ENCODE measurements at regions not wholly inside any gene's neighbourhood (a gene's known extent, or its start where the extent isn't known, plus 50 kb on each side); places are given as distances from the start of the nearest gene placed in this dataset.

- DNase-seq (no peak), ATAC-seq (replicated peaks in 1 of 2) (no peak)
- H3K27ac Mint-ChIP-seq = no peak overlapping the region
- no peaks in the 10 kb centered on the region for H3K4me1 Mint-ChIP-seq (ENCODE audit: low read depth)
- peaks cover 2 to 6% of the 10 kb centered on the region in 2 donors for H3K9me3 Mint-ChIP-seq
- H3K27me3 Mint-ChIP-seq (ENCODE audit: low read depth) = peaks cover 27% of the 10 kb centered on the region
- no peak overlapping the region for H3K4me3 Mint-ChIP-seq
- H3K36me3 Mint-ChIP-seq (ENCODE audit: insufficient read depth in 2 of 2) = peaks cover 0 to 3% of the 10 kb centered on the region in 2 donors
Observed at GRCh38 chr12:130216031-130216430, 53.8 kb downstream of the FZD10 start.

DNA sequence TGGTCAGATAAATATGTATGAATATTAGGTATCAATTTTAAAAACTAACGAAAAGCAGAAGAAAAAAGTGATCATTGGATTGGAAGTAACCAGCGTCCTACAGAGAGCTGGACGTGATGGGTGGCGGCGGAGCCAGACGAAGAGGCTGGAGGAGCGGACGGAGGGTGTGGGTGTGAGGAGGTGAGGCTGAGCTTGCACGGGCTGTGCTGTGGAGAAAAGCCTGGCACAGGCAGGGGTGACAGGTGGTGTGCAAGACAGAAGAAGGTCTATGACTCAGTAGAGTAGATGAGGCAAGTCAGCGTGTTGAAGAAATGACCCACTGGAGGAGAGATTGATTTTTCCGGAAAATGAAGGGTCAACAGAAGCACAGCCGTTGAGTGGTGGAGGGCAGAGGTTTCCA lies 56.4 kb downstream of the FZD10 start:
- no peak for DNase-seq
- no peak overlapping the region for H3K4me3 Mint-ChIP-seq
- H3K4me1 Mint-ChIP-seq (ENCODE audit: low read depth) = no peaks in the 10 kb centered on the region
- no peak overlapping the region for H3K27ac Mint-ChIP-seq
- peaks cover 0 to 3% of the 10 kb centered on the region in 2 donors for H3K36me3 Mint-ChIP-seq (ENCODE audit: insufficient read depth in 2 of 2)
- peaks cover 26% of the 10 kb centered on the region for H3K27me3 Mint-ChIP-seq (ENCODE audit: low read depth)
- ATAC-seq (replicated peaks in 1 of 2) = no peak
- peaks cover 2 to 4% of the 10 kb centered on the region in 2 donors for H3K9me3 Mint-ChIP-seq

DNA sequence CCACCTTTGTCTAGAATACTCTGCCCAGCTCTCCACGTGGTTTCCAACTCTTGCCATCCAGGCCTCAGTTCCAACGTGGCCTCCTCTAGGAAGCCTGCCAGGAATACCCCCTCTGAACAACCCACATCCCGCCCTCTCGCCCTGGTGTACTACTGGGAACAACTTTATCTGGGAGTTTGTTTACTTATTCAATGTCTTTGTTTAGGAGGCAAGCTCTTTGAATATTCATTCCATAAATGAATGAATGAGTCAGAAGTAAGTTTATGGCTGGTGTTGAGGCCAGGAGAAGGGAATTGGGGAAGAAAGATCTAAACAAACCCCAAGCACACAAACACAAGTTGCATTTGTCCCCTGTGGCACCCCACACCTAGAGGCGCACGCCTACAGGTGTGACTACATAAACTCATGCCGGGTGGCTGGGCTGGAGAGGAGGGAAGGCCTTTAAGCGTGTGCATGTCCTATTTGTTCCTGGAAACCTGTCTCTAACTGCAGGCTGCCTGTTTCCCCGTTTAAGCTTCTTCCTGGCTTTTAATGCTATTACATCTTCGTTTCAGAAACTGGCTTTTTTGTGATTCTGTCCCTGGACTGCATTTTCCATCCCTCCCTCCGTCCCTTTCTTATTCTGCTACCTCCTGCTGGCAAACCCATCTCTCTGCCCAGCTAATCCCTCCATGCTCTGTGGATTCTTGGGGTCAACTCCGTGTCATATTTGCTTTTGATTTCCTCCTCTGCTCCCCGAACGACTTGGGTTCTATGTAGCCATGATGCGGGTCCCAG lies 57.9 kb downstream of the FZD10 start:
- peaks cover 2 to 4% of the 10 kb centered on the region in 2 donors for H3K9me3 Mint-ChIP-seq
- DNase-seq = no peak
- H3K4me3 Mint-ChIP-seq = no peak overlapping the region
- H3K36me3 Mint-ChIP-seq (ENCODE audit: insufficient read depth in 2 of 2) = peaks cover 0 to 3% of the 10 kb centered on the region in 2 donors
- peaks cover 20% of the 10 kb centered on the region for H3K27me3 Mint-ChIP-seq (ENCODE audit: low read depth)
- H3K27ac Mint-ChIP-seq = no peak overlapping the region
- no peaks in the 10 kb centered on the region for H3K4me1 Mint-ChIP-seq (ENCODE audit: low read depth)
- no peak for ATAC-seq (replicated peaks in 1 of 2)

GRCh38 chr12:130220706-130221100 lies 58.4 kb downstream of the FZD10 start:
- Mint-ChIP-seq H3K4me3 (no peak overlapping the region), H3K36me3 (ENCODE audit: insufficient read depth in 2 of 2) (peaks cover 0 to 3% of the 10 kb centered on the region in 2 donors), H3K27me3 (ENCODE audit: low read depth) (peaks cover 14% of the 10 kb centered on the region), H3K4me1 (ENCODE audit: low read depth) (no peaks in the 10 kb centered on the region), H3K9me3 (peaks cover 2% of the 10 kb centered on the region in 2 donors), H3K27ac (no peak overlapping the region)
- no peak for DNase-seq
- no peak for ATAC-seq (replicated peaks in 1 of 2)

GRCh38 chr12:130222519-130223218 lies 60.4 kb downstream of the FZD10 start:
- ATAC-seq (replicated peaks in 1 of 2) (no peak), DNase-seq (no peak)
- Mint-ChIP-seq H3K36me3 (ENCODE audit: insufficient read depth in 2 of 2) (peaks cover 0 to 3% of the 10 kb centered on the region in 2 donors), H3K4me1 (ENCODE audit: low read depth) (no peaks in the 10 kb centered on the region), H3K27me3 (ENCODE audit: low read depth) (peaks cover 9% of the 10 kb centered on the region), H3K4me3 (no peak overlapping the region), H3K9me3 (peaks cover 0 to 3% of the 10 kb centered on the region in 2 donors), H3K27ac (no peak overlapping the region)

GRCh38 chr12:130223767-130224244 lies 61.5 kb downstream of the FZD10 start:
- no peak for ATAC-seq (replicated peaks in 1 of 2)
- peaks cover 4% of the 10 kb centered on the region for H3K27me3 Mint-ChIP-seq (ENCODE audit: low read depth)
- H3K36me3 Mint-ChIP-seq (ENCODE audit: insufficient read depth in 2 of 2) = peaks cover 0 to 3% of the 10 kb centered on the region in 2 donors
- DNase-seq = no peak
- H3K4me1 Mint-ChIP-seq (ENCODE audit: low read depth) = no peaks in the 10 kb centered on the region
- H3K27ac Mint-ChIP-seq = no peak overlapping the region
- H3K4me3 Mint-ChIP-seq = no peak overlapping the region
- peaks cover 0 to 7% of the 10 kb centered on the region in 2 donors for H3K9me3 Mint-ChIP-seq

DNA sequence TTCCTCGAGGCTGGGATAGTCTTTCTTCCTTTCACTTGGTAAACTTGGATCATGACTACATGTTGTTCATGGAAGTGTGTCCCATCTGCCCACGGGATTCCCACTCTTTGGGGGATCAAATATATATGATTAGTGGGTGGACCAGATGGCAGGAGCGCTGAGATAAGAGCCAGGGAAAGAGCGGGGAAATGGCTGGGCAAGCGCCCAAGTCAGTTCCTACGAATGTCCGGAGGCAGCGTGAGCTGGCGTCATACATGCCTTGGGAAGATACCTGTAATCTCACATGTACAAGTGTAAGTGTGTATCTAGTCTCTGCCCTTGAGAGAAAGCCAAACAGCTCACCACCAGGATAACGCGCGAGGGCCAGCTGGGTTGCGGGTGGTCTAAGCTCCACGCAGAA lies 62.3 kb downstream of the FZD10 start:
- no peaks in the 10 kb centered on the region for H3K4me1 Mint-ChIP-seq (ENCODE audit: low read depth)
- peaks cover under 1 to 10% of the 10 kb centered on the region in 2 donors for H3K9me3 Mint-ChIP-seq
- H3K36me3 Mint-ChIP-seq (ENCODE audit: insufficient read depth in 2 of 2) = peaks cover under 1 to 4% of the 10 kb centered on the region in 2 donors
- DNase-seq = no peak
- no peak overlapping the region for H3K4me3 Mint-ChIP-seq
- no peak overlapping the region for H3K27ac Mint-ChIP-seq
- H3K27me3 Mint-ChIP-seq (ENCODE audit: low read depth) = no peaks in the 10 kb centered on the region
- ATAC-seq (replicated peaks in 1 of 2) = no peak

DNA sequence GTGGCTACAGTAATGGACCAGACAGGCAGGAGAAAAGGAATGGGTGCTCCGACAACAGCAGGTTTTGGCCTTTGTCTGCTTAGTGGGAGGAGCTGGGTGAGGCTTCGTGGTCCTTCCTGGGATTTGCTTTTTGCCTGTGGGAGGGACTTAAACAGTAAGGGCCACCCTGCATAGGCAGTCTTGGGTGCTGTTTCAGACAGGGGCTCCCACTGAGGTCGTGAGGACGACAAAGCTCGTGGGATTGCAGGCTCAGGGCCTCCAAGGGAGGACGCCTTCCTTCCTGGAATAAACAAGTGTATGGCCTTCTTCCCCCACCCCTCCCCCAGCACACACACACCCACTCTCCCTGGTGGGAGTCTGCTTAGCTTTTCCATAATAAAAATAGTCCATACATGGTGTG lies 63.1 kb downstream of the FZD10 start:
- H3K36me3 Mint-ChIP-seq (ENCODE audit: insufficient read depth in 2 of 2) = peaks cover 2 to 7% of the 10 kb centered on the region in 2 donors
- no peak overlapping the region for H3K27ac Mint-ChIP-seq
- H3K4me1 Mint-ChIP-seq (ENCODE audit: low read depth) = no peaks in the 10 kb centered on the region
- ATAC-seq (replicated peaks in 1 of 2) (no peak), DNase-seq (no peak)
- peaks cover 3 to 12% of the 10 kb centered on the region in 2 donors for H3K9me3 Mint-ChIP-seq
- no peak overlapping the region for H3K4me3 Mint-ChIP-seq
- H3K27me3 Mint-ChIP-seq (ENCODE audit: low read depth) = no peaks in the 10 kb centered on the region

DNA sequence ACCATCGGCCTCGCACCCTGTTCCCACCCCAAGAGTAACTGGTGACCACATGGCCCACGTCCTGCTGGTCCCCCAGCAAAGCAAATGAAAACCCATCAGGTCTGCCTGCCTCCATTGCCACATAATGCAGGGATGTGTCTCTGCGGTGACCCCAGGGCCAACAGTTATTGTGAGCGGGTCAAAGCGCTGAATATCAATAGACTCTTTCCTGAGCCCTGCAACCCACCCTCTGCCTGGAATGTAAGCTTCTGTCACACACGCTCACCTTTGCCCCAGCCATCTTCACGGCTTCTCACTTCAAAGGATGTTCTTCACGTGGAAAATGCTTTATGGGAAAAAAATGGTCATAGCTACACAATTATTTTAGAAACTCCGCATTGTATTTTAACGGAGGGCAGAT lies 63.9 kb downstream of the FZD10 start:
- ATAC-seq (replicated peaks in 1 of 2) (no peak), DNase-seq (no peak)
- Mint-ChIP-seq H3K9me3 (peaks cover 5 to 12% of the 10 kb centered on the region in 2 donors), H3K27ac (no peak overlapping the region), H3K4me1 (ENCODE audit: low read depth) (no peaks in the 10 kb centered on the region), H3K4me3 (no peak overlapping the region), H3K27me3 (ENCODE audit: low read depth) (no peaks in the 10 kb centered on the region), H3K36me3 (ENCODE audit: insufficient read depth in 2 of 2) (peaks cover 2 to 7% of the 10 kb centered on the region in 2 donors)

GRCh38 chr12:130226771-130227170 lies 64.5 kb downstream of the FZD10 start:
- H3K4me1 Mint-ChIP-seq (ENCODE audit: low read depth) = no peaks in the 10 kb centered on the region
- no peak for ATAC-seq (replicated peaks in 1 of 2)
- no peak overlapping the region for H3K27ac Mint-ChIP-seq
- no peak overlapping the region for H3K4me3 Mint-ChIP-seq
- H3K9me3 Mint-ChIP-seq = peaks cover 5 to 12% of the 10 kb centered on the region in 2 donors
- no peaks in the 10 kb centered on the region for H3K27me3 Mint-ChIP-seq (ENCODE audit: low read depth)
- H3K36me3 Mint-ChIP-seq (ENCODE audit: insufficient read depth in 2 of 2) = peaks cover 2 to 7% of the 10 kb centered on the region in 2 donors
- DNase-seq = no peak

DNA sequence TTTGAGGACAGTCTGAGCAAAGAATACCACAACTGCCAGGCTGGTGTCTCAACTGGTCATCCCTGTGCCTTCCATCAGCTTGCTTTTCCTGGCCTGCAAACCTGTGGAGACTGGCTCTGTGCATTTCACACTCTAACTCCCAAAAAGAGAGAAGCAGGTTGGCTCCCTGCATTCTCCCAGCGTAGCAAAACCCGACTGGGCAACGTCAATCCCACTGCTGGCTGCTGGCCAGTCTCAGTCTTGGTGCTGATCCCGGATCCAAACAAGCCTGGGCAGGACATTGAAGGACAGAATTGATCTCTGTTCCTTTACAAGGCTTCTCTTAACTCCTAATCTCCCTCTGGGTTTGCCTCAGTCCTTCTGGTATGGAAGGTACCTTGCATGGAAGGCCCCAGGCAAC lies 65.4 kb downstream of the FZD10 start:
- no peak for DNase-seq
- H3K27ac Mint-ChIP-seq = no peak overlapping the region
- no peak for ATAC-seq (replicated peaks in 1 of 2)
- no peaks in the 10 kb centered on the region for H3K4me1 Mint-ChIP-seq (ENCODE audit: low read depth)
- H3K36me3 Mint-ChIP-seq (ENCODE audit: insufficient read depth in 2 of 2) = peaks cover 2 to 9% of the 10 kb centered on the region in 2 donors
- H3K9me3 Mint-ChIP-seq = peaks cover 5 to 15% of the 10 kb centered on the region in 2 donors
- no peak overlapping the region for H3K4me3 Mint-ChIP-seq
- no peaks in the 10 kb centered on the region for H3K27me3 Mint-ChIP-seq (ENCODE audit: low read depth)

GRCh38 chr12:130236446-130236845 lies 74.2 kb downstream of the FZD10 start:
- Mint-ChIP-seq H3K27me3 (ENCODE audit: low read depth) (peaks cover 15% of the 10 kb centered on the region), H3K36me3 (ENCODE audit: insufficient read depth in 2 of 2) (peaks cover 0 to 3% of the 10 kb centered on the region in 2 donors), H3K4me1 (ENCODE audit: low read depth) (no peaks in the 10 kb centered on the region), H3K9me3 (peaks cover 0 to 11% of the 10 kb centered on the region in 2 donors), H3K4me3 (no peak overlapping the region), H3K27ac (no peak overlapping the region)
- DNase-seq (no peak), ATAC-seq (replicated peaks in 1 of 2) (no peak)

DNA sequence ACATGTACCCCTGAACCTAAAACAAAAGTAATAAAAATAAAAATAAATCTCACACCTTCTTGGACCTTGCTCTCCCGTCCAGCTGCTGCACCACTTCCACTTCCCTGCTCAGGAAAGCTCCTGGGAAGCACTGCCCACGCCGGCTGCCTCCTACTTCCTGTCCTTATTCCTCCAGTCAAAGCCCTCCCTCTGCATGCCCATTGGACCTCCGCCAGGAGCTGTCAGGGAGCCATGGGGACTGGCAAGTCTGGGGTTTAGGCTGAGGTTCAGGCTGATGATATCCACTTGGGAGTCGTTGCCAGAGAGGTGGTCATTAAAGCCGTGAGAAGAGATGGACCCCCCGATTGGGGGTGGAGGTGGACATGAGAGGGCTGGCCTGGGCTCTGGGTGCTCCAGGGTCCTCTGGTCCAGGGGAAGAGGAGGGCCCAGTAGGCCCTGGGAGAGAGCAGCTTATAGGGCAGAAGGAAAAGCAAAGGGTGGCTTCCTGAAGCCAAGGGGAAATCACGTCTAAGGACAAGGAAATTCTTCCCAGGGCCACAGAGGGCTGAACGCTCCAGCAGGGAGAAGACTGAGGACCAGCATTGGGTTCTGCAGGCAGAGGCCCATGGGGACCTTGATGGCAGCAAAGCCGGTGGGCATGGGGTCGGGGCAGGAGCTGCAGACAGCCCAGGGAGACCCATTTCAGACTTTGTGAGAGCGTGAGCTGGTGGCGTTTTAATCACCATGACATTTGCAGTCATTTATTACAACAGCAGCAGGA lies 78.7 kb downstream of the FZD10 start:
- Mint-ChIP-seq H3K36me3 (ENCODE audit: insufficient read depth in 2 of 2) (no peaks in the 10 kb centered on the region), H3K4me3 (no peak overlapping the region), H3K4me1 (ENCODE audit: low read depth) (no peaks in the 10 kb centered on the region), H3K27ac (no peak overlapping the region), H3K9me3 (peaks cover 0 to 2% of the 10 kb centered on the region in 2 donors), H3K27me3 (ENCODE audit: low read depth) (peaks cover 3% of the 10 kb centered on the region)
- ATAC-seq (replicated peaks in 1 of 2) = no peak
- no peak for DNase-seq

All from activated T-cell treated with anti-CD3 and anti-CD28 coated beads, Interleukin-2, amount 50 U/mL, for 72 hours (primary cell).